ENCODE measurements at regions not wholly inside any gene's neighbourhood (a gene's known extent, or its start where the extent isn't known, plus 50 kb on each side); places are given as distances from the start of the nearest gene placed in this dataset.

DNA sequence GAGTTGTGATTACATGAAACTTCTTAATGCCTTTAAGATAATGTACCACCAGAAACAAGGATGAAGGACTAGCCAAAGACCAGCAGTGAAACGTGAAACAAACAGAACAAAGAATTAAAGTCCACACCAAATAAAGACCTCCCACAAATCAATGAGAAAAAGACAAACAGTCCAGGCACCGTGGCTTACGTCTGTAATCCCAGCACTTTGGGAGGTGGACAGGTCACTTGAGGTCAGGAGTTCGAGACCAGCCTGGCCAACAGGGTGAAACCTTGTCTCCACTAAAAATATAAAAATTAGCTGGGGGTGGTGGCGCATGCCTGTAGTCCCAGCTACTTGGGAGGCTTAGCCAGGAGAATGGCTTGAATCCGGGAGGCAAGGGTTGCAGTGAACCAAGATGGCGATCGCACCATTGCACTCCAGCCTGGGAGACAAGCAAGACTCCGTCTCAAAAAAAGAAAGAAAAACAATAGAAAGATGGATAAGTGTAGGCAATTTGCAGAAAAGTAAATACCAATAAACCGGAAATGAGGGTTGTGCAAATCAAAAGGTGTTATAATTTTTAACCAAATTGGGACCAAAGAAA lies 167.8 kb upstream of the GRK3 start:
- TF ChIP-seq, protein P1, sequence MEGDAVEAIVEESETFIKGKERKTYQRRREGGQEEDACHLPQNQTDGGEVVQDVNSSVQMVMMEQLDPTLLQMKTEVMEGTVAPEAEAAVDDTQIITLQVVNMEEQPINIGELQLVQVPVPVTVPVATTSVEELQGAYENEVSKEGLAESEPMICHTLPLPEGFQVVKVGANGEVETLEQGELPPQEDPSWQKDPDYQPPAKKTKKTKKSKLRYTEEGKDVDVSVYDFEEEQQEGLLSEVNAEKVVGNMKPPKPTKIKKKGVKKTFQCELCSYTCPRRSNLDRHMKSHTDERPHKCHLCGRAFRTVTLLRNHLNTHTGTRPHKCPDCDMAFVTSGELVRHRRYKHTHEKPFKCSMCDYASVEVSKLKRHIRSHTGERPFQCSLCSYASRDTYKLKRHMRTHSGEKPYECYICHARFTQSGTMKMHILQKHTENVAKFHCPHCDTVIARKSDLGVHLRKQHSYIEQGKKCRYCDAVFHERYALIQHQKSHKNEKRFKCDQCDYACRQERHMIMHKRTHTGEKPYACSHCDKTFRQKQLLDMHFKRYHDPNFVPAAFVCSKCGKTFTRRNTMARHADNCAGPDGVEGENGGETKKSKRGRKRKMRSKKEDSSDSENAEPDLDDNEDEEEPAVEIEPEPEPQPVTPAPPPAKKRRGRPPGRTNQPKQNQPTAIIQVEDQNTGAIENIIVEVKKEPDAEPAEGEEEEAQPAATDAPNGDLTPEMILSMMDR (IDR thresholded peaks at IDR 0.05 in 2 of 3, conservative IDR thresholded peaks at IDR 0.05 in 1 of 3; ENCODE audit: borderline replicate concordance in 1 of 3, insufficient read depth in 1 of 3, low read depth in 2 of 3, low read length in 2 of 3), result no peak
- TF ChIP-seq ZFX (IDR thresholded peaks at IDR 0.05), result no peak
- no peak for TF ChIP-seq POLR2A (IDR thresholded peaks at IDR 0.05; ENCODE audit: borderline replicate concordance, extremely low read depth, insufficient read depth, insufficient read length)
- TF ChIP-seq ZNF274 (IDR thresholded peaks at IDR 0.05; ENCODE audit: low read depth, low read length), result no peak
- no peak for TF ChIP-seq POLR2AphosphoS5 (IDR thresholded peaks at IDR 0.05; ENCODE audit: low read depth, low read length)
- TF ChIP-seq EZH2 (IDR thresholded peaks at IDR 0.05), result no peak
- no peak for TF ChIP-seq SIN3A (IDR thresholded peaks at IDR 0.05; ENCODE audit: low read depth)
- TF ChIP-seq, protein P2, sequence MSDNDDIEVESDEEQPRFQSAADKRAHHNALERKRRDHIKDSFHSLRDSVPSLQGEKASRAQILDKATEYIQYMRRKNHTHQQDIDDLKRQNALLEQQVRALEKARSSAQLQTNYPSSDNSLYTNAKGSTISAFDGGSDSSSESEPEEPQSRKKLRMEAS (IDR thresholded peaks at IDR 0.05), result no peak
- TF ChIP-seq, protein P3, sequence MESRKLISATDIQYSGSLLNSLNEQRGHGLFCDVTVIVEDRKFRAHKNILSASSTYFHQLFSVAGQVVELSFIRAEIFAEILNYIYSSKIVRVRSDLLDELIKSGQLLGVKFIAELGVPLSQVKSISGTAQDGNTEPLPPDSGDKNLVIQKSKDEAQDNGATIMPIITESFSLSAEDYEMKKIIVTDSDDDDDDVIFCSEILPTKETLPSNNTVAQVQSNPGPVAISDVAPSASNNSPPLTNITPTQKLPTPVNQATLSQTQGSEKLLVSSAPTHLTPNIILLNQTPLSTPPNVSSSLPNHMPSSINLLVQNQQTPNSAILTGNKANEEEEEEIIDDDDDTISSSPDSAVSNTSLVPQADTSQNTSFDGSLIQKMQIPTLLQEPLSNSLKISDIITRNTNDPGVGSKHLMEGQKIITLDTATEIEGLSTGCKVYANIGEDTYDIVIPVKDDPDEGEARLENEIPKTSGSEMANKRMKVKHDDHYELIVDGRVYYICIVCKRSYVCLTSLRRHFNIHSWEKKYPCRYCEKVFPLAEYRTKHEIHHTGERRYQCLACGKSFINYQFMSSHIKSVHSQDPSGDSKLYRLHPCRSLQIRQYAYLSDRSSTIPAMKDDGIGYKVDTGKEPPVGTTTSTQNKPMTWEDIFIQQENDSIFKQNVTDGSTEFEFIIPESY (IDR thresholded peaks at IDR 0.05; ENCODE audit: extremely low read depth, insufficient replicate concordance, low read length), result no peak
